ENCODE measurements at regions not wholly inside any gene's neighbourhood (a gene's known extent, or its start where the extent isn't known, plus 50 kb on each side); places are given as distances from the start of the nearest gene placed in this dataset.
"Not testable (repeated sequence)": the region's sequence is repeated elsewhere in the genome, so short reads cannot be mapped to it uniquely, and the experiment has no call there.

GRCh38 chr12:47307680-47308399, 228.1 kb upstream of the AMIGO2 start:
- TF ChIP-seq PKNOX1 (IDR thresholded peaks at IDR 0.05), result peak; percentile 23; the same call in 1 of the 2 replicates
- TF ChIP-seq ZNF384 (IDR thresholded peaks at IDR 0.05), result no peak
- peak; percentile 33 for DNase-seq (ENCODE audit: extremely low spot score)
- CTCF ChIA-PET, result interaction anchor here (1.0 kb wide), 1 partner anchor 275 kb away, joined by 3 read pairs; no protein-coding TSS in a partner anchor
- POLR2A ChIA-PET, result no interaction called here

- DNase-seq (ENCODE audit: extremely low spot score); POLR2A ChIA-PET: not testable (repeated sequence)
- CTCF ChIA-PET, result interaction anchor here (0.6 to 1.0 kb wide), 2 partner anchors 274 to 894 kb away, joined by 3 read pairs; no protein-coding TSS in a partner anchor
Observed at GRCh38 chr12:47306773-47307679, 227.3 kb upstream of the AMIGO2 start.

- no peak for DNase-seq (ENCODE audit: extremely low spot score)
- TF ChIP-seq NFRKB (IDR thresholded peaks at IDR 0.05) (no peak), FOXK2 (IDR thresholded peaks at IDR 0.05) (no peak), FOXA1 (IDR thresholded peaks at IDR 0.05) (no peak), TARDBP (IDR thresholded peaks at IDR 0.05) (no peak), CTBP1 (IDR thresholded peaks at IDR 0.05; ENCODE audit: borderline replicate concordance) (no peak), L3MBTL2 (conservative IDR thresholded peaks at IDR 0.05) (no peak), PKNOX1 (IDR thresholded peaks at IDR 0.05) (no peak), BHLHE40 (IDR thresholded peaks at IDR 0.05; ENCODE audit: borderline replicate concordance) (no peak), ZNF384 (IDR thresholded peaks at IDR 0.05) (no peak), ARNT (IDR thresholded peaks at IDR 0.05) (no peak), SUZ12 (IDR thresholded peaks at IDR 0.05) (no peak), HDGF (IDR thresholded peaks at IDR 0.05; ENCODE audit: borderline replicate concordance) (no peak), LEF1 (IDR thresholded peaks at IDR 0.05; ENCODE audit: borderline replicate concordance) (no peak), FOXM1 (IDR thresholded peaks at IDR 0.05; ENCODE audit: borderline replicate concordance) (no peak), SP1 (IDR thresholded peaks at IDR 0.05) (no peak), ELF4 (IDR thresholded peaks at IDR 0.05) (no peak)
- ChIA-PET CTCF (no interaction called here), POLR2A (no interaction called here)
Observed at GRCh38 chr12:47306130-47306529, 226.4 kb upstream of the AMIGO2 start.

GRCh38 chr12:47305464-47305863, 225.7 kb upstream of the AMIGO2 start:
- no peak for TF ChIP-seq HDGF (IDR thresholded peaks at IDR 0.05; ENCODE audit: borderline replicate concordance)
- no peak for TF ChIP-seq L3MBTL2 (conservative IDR thresholded peaks at IDR 0.05)
- TF ChIP-seq CTBP1 (IDR thresholded peaks at IDR 0.05; ENCODE audit: borderline replicate concordance), result no peak
- TF ChIP-seq NFRKB (IDR thresholded peaks at IDR 0.05), result no peak
- no peak for TF ChIP-seq ARNT (IDR thresholded peaks at IDR 0.05)
- no peak for TF ChIP-seq SUZ12 (IDR thresholded peaks at IDR 0.05)
- no peak for TF ChIP-seq ELF4 (IDR thresholded peaks at IDR 0.05)
- TF ChIP-seq TARDBP (IDR thresholded peaks at IDR 0.05), result no peak
- TF ChIP-seq BHLHE40 (IDR thresholded peaks at IDR 0.05; ENCODE audit: borderline replicate concordance), result no peak
- no peak for TF ChIP-seq ZNF384 (IDR thresholded peaks at IDR 0.05)
- no peak for TF ChIP-seq FOXA1 (IDR thresholded peaks at IDR 0.05)
- TF ChIP-seq LEF1 (IDR thresholded peaks at IDR 0.05; ENCODE audit: borderline replicate concordance), result no peak
- TF ChIP-seq PKNOX1 (IDR thresholded peaks at IDR 0.05), result no peak
- TF ChIP-seq SP1 (IDR thresholded peaks at IDR 0.05), result no peak
- no peak for TF ChIP-seq FOXK2 (IDR thresholded peaks at IDR 0.05)
- no peak for TF ChIP-seq FOXM1 (IDR thresholded peaks at IDR 0.05; ENCODE audit: borderline replicate concordance)
- DNase-seq (ENCODE audit: extremely low spot score), result no peak
- POLR2A ChIA-PET, result no interaction called here
- CTCF ChIA-PET, result interaction anchor here (0.5 kb wide), 1 partner anchor 239 kb away, joined by 4 read pairs; no protein-coding TSS in a partner anchor

- TF ChIP-seq L3MBTL2 (conservative IDR thresholded peaks at IDR 0.05) (no peak), CTBP1 (IDR thresholded peaks at IDR 0.05; ENCODE audit: borderline replicate concordance) (no peak), FOXA1 (IDR thresholded peaks at IDR 0.05) (no peak), NFRKB (IDR thresholded peaks at IDR 0.05) (no peak)
- POLR2A ChIA-PET, result no interaction called here
- CTCF ChIA-PET, result no interaction called here
- no peak for DNase-seq (ENCODE audit: extremely low spot score)
Observed at GRCh38 chr12:47303995-47304560, 224.3 kb upstream of the AMIGO2 start.

GRCh38 chr12:47303207-47303606, 223.4 kb upstream of the AMIGO2 start:
- ChIA-PET CTCF (no interaction called here), POLR2A (no interaction called here)
- DNase-seq (ENCODE audit: extremely low spot score), result no peak
- TF ChIP-seq FOXM1 (IDR thresholded peaks at IDR 0.05; ENCODE audit: borderline replicate concordance) (no peak), CTBP1 (IDR thresholded peaks at IDR 0.05; ENCODE audit: borderline replicate concordance) (no peak), NFRKB (IDR thresholded peaks at IDR 0.05) (no peak), TARDBP (IDR thresholded peaks at IDR 0.05) (no peak), PKNOX1 (IDR thresholded peaks at IDR 0.05) (no peak)

All from HEK293T (cell line).